K562 (cell line): ENCODE measurements at regions not wholly inside any gene's neighbourhood (a gene's known extent, or its start where the extent isn't known, plus 50 kb on each side); places are given as distances from the start of the nearest gene placed in this dataset.

ENCODE experiments used
- ATAC-seq: fragments of 200-7000 bp; cut with Tn5 transposase; 3 replicates; pipeline ENCODE4 v1.9.1; 2020; ENCODE audit warnings: moderate library complexity
- BruUV-seq: library from RNA; stranded (reverse); fragments of 400-500 nt; replicated peaks from 2 replicates; lab custom pipeline; 2021; lab: Mats Ljungman, UMichigan
- CTCF ChIA-PET: fragments of 300-600 bp; formaldehyde crosslinking; extraction: SDS; loops from one replicate; lab custom pipeline; 2021; ENCODE audit warnings: low intra/inter-chr PET ratio; lab: Yijun Ruan, JAX
- POLR2A ChIA-PET: fragments of 300-600, 350-650 bp; sonication (Branson Sonifier 250); formaldehyde crosslinking; extraction: SDS; loops from one replicate; lab custom pipeline; 2021; ENCODE audit warnings: antibody characterized with exemption, inconsistent platforms; lab: Yijun Ruan, JAX
- DNase-seq, 4 experiments: peaks; one replicate each; pipeline versions ENCODE4 v3.0.0 to v3.0.0-alpha.2; 2011 to 2018; ENCODE audit warnings: low spot score in 3 of 4, mixed read lengths in 3 of 4; ENCODE audit errors: extremely low read depth in 1 of 4
- FAIRE-seq: peaks from 2 replicates; lab custom pipeline; 2011; peaks lifted over from hg19 to GRCh38; lab: Jason Lieb, UNC
- H2AFZ ChIP-seq: 2 replicates; pipeline ENCODE4 v1.6.0; 2011; ENCODE audit warnings: low read depth, low read length, control low read depth, inconsistent platforms
- H3K27ac ChIP-seq: fragments of 200-600 bp; 3 replicates; pipeline ENCODE4 v1.8.0; 2011; ENCODE audit warnings: low read depth, mild to moderate bottlenecking, control low read depth, inconsistent platforms, low read length, moderate library complexity, mixed read lengths; ENCODE audit errors: extremely low read depth
- H3K27me3 ChIP-seq, 2 experiments: fragments of 300-600 bp in 1 of 2; 2 replicates in 1 of 2; 3 replicates in 1 of 2; pipeline versions ENCODE4 v1.6.0 to v1.8.0; 2011; ENCODE audit warnings: inconsistent platforms in 2 of 2, low read length in 2 of 2, mild to moderate bottlenecking in 1 of 2, mixed read lengths in 1 of 2, moderate library complexity in 1 of 2; ENCODE audit not compliant: control insufficient read depth in 2 of 2, insufficient read depth in 2 of 2
- H3K36me3 ChIP-seq: fragments of 300-600 bp; 3 replicates; pipeline ENCODE4 v1.8.0; 2011; ENCODE audit warnings: mild to moderate bottlenecking, low read length, inconsistent platforms; ENCODE audit not compliant: control insufficient read depth, insufficient read depth
- H3K4me1 ChIP-seq, 2 experiments: fragments of 200-600 bp in 1 of 2; replicated peaks in 1 of 2; 2 replicates in 1 of 2; 3 replicates in 1 of 2; pipeline versions ENCODE4 v1.5.1 to v1.8.0; 2011; ENCODE audit warnings: inconsistent platforms in 2 of 2, low read length in 2 of 2, mild to moderate bottlenecking in 1 of 2, mixed read lengths in 1 of 2, moderate library complexity in 1 of 2; ENCODE audit not compliant: control insufficient read depth in 2 of 2, insufficient read depth in 2 of 2
- H3K4me2 ChIP-seq: 2 replicates; pipeline ENCODE4 v1.6.1; 2011; ENCODE audit warnings: low read length, control low read depth, inconsistent platforms, mixed read lengths; ENCODE audit not compliant: insufficient read depth
- H3K4me3 ChIP-seq: fragments of 200-600 bp; sonication (generic), shearing (Covaris generic); 2 replicates; pipeline ENCODE4 v1.5.1; 2016; ENCODE audit warnings: control low read depth, inconsistent platforms
- H3K79me2 ChIP-seq: fragments of 200-600 bp; 3 replicates; pipeline ENCODE4 v1.8.0; 2011; ENCODE audit warnings: low read length, inconsistent platforms; ENCODE audit not compliant: control insufficient read depth, insufficient read depth
- H3K9ac ChIP-seq, 2 experiments: 2 replicates each; pipeline versions ENCODE4 v1.6.0 to v1.6.1; 2011; ENCODE audit warnings: low read depth in 2 of 2, low read length in 2 of 2, control low read depth in 1 of 2, inconsistent platforms in 1 of 2, mild to moderate bottlenecking in 1 of 2, mixed read lengths in 1 of 2; ENCODE audit not compliant: insufficient read depth in 1 of 2
- H3K9me1 ChIP-seq: one replicate; pipeline ENCODE4 v1.6.0; 2011; ENCODE audit warnings: inconsistent platforms, mild to moderate bottlenecking, low read length, moderate library complexity; ENCODE audit not compliant: control insufficient read depth, insufficient read depth
- H3K9me3 ChIP-seq: replicated peaks from 2 replicates; pipeline ENCODE4 v1.5.1; 2011; ENCODE audit warnings: low read depth, low read length, inconsistent platforms; ENCODE audit not compliant: control insufficient read depth, insufficient read depth
- H4K20me1 ChIP-seq: replicated peaks from 2 replicates; pipeline ENCODE4 v1.6.1; 2011; ENCODE audit warnings: low read length, inconsistent platforms, mixed read lengths; ENCODE audit not compliant: control insufficient read depth, insufficient read depth
- C11orf30 ChIP-seq: fragments of 450-650 bp; IDR thresholded peaks from 2 replicates; pipeline ENCODE4 v1.6.1; 2016; ENCODE audit warnings: low read depth, mild to moderate bottlenecking
- CBFB ChIP-seq: sonication (generic); formaldehyde crosslinking; IDR thresholded peaks from 2 replicates; pipeline ENCODE4 v1.4.0; 2020; ENCODE audit warnings: mild to moderate bottlenecking, missing genetic modification reagents
- CBX5 ChIP-seq: IDR thresholded peaks from 2 replicates; pipeline ENCODE4 v1.6.1; 2014; ENCODE audit warnings: low read depth, borderline replicate concordance
- CREB3L1 ChIP-seq: fragments of 450-650 bp; IDR thresholded peaks from 2 replicates; pipeline ENCODE4 v1.6.1; 2014; ENCODE audit warnings: low read depth, mild to moderate bottlenecking, moderate library complexity, borderline replicate concordance
- HDGF ChIP-seq: fragments of 450-650 bp; IDR thresholded peaks from 2 replicates; pipeline ENCODE4 v1.6.1; 2016
- ILF3 ChIP-seq: fragments of 450-650 bp; IDR thresholded peaks from 2 replicates; pipeline ENCODE4 v1.6.1; 2018; ENCODE audit warnings: antibody characterized with exemption, mild to moderate bottlenecking, moderate library complexity, borderline replicate concordance
- KAT2B ChIP-seq: IDR thresholded peaks from one replicate; pipeline ENCODE4 v1.6.1; 2012; ENCODE audit warnings: low read depth, mild to moderate bottlenecking, control low read depth, inconsistent platforms, low read length, moderate library complexity
- KLF1 ChIP-seq: fragments of 450-650 bp; IDR thresholded peaks from 2 replicates; pipeline ENCODE4 v1.6.1; 2016; ENCODE audit warnings: missing genetic modification characterization, missing compliant biosample characterization
- MIER1 ChIP-seq: fragments of 450-650 bp; IDR thresholded peaks from 2 replicates; pipeline ENCODE4 v1.6.1; 2016; ENCODE audit warnings: antibody characterized with exemption, mild to moderate bottlenecking, low read depth
- MTA2 ChIP-seq: fragments of 450-650 bp; IDR thresholded peaks from 2 replicates; pipeline ENCODE4 v1.6.1; 2016; ENCODE audit warnings: low read depth
- MTA3 ChIP-seq: fragments of 450-650 bp; formaldehyde crosslinking; IDR thresholded peaks from 2 replicates; pipeline ENCODE4 v1.6.1; 2017; ENCODE audit warnings: mild to moderate bottlenecking, borderline replicate concordance
- MTF1 ChIP-seq: fragments of 250-450 bp; sonication (Bioruptor Pico); IDR thresholded peaks from 2 replicates; pipeline ENCODE4 v1.9.0; 2021; ENCODE audit warnings: moderate library complexity, mild to moderate bottlenecking, inconsistent platforms, borderline replicate concordance
- SFPQ ChIP-seq: fragments of 200-400 bp; formaldehyde crosslinking; IDR thresholded peaks from 2 replicates; pipeline ENCODE4 v1.6.1; 2017; ENCODE audit warnings: mild to moderate bottlenecking, low read depth, low read length, moderate library complexity
- TCF3 ChIP-seq: sonication (generic); formaldehyde crosslinking; IDR thresholded peaks from 2 replicates; pipeline ENCODE4 v1.4.0; 2020; ENCODE audit warnings: mild to moderate bottlenecking, missing genetic modification reagents
- YY1 ChIP-seq, 3 experiments: IDR thresholded peaks; 2 replicates each; pipeline ENCODE4 v1.6.1; 2011; ENCODE audit warnings: low read length in 2 of 3, mild to moderate bottlenecking in 2 of 3, moderate library complexity in 2 of 3, borderline replicate concordance in 1 of 3, control low read depth in 1 of 3, low read depth in 1 of 3; ENCODE audit not compliant: insufficient read depth in 3 of 3, insufficient replicate concordance in 2 of 3, control insufficient read depth in 1 of 3, insufficient read length in 1 of 3; ENCODE audit errors: extremely low read depth in 1 of 3
- ZNF124 ChIP-seq: sonication (generic); formaldehyde crosslinking; IDR thresholded peaks from 2 replicates; pipeline ENCODE4 v1.8.1; 2022; ENCODE audit warnings: missing genetic modification reagents
- ZNF184 ChIP-seq: sonication (generic); formaldehyde crosslinking; IDR thresholded peaks from 2 replicates; pipeline ENCODE4 v1.5.0; 2020; ENCODE audit warnings: missing genetic modification reagents
- WGBS: fragments of 100-300 bp; shearing (Covaris generic); methylation state at CpG from one replicate; pipeline ENCODE4 v1.1.6; 2016; ENCODE audit warnings: low coverage, mixed read lengths; ENCODE audit not compliant: insufficient coverage; ENCODE audit errors: missing lambda C conversion rate; 5-methylcytosine and 5-hydroxymethylcytosine counted together
- in situ Hi-C: fragments of 300-500 bp; cut with MboI; formaldehyde crosslinking; loops from 4 replicates; pipeline ENCODE4 v1.15.0; 2018; ENCODE audit warnings: inconsistent platforms, mixed read lengths
- intact Hi-C: fragments of 100-400 bp; cut with micrococcal nuclease; formaldehyde crosslinking; loops from 2 replicates; pipeline ENCODE4 v1.14.2; 2022
- TF ChIP-seq, protein P1 (sequence below): fragments of 250-450 bp; sonication (Bioruptor Pico); IDR thresholded peaks from 2 replicates; pipeline ENCODE4 v1.8.0; 2022; ENCODE audit warnings: inconsistent platforms

DNA sequence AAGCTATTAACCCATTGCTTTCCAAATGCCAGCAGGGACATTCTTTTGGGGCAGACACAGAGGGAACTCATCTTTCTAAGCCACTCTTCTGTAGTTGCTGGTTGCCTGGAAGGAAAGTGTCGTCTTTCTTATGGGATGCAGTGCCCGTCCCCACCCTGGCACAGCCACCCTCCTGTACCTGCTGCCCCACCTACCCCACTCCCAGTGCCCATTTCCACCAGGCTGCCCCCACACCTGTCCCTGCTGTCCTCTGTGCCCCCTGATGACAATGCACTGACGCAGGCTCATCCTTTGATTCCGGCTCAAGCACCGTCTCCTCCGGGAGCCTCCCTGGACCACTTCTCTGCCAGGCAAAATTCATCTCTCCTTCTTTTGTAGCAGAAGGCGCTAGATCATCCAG lies 190.4 kb upstream of the CDH5 start (continued):
- TF ChIP-seq SFPQ, result no peak

DNA sequence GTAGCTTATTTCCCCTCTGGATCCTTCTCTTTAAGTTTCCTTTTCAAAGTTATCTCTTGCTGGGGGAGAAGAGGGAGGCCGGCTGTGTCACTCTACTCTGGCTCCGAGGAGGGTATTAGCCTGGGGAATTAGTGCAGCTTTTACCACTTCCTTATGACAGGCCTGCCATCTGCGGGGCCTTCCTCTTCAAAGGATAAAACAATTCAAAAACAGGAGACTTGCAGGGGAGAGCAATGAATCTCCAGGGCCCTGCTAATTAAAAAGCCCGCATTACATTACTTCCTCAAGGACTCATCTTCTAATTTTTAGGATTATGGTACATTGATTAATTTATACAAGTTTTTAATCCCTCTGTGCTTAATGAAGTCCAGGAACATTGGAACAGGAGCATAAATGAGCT lies 190.9 kb upstream of the CDH5 start:
- H3K9ac ChIP-seq, result no peak overlapping the region
- no peak overlapping the region for H3K4me3 ChIP-seq
- no peaks in the 10 kb centered on the region; a peak in 1 of 5 replicates for H3K27me3 ChIP-seq
- no peaks in the 10 kb centered on the region for H3K4me1 ChIP-seq
- POLR2A ChIA-PET, result interaction anchor here (1.1 kb wide), 1 partner anchor 18 kb away, joined by 3 read pairs; no protein-coding TSS in a partner anchor
- BruUV-seq, result no TSS peak
- ATAC-seq, result no peak
- DNase-seq, result no peak
- in situ Hi-C loops (no loop called here), intact Hi-C loops (no loop called here)
- no peaks in the 10 kb centered on the region for H3K36me3 ChIP-seq
- no peak for FAIRE-seq
- no peaks in the 10 kb centered on the region for H3K79me2 ChIP-seq
- no peak overlapping the region for H3K27ac ChIP-seq
- H3K9me1 ChIP-seq, result no peaks in the 10 kb centered on the region
- no peaks in the 10 kb centered on the region for H3K9me3 ChIP-seq
- no peak overlapping the region for H2AFZ ChIP-seq
- WGBS, result 3% methylated on average over 4 of the region's 4 CpGs
- H3K4me2 ChIP-seq, result no peak overlapping the region
- no peaks in the 10 kb centered on the region for H4K20me1 ChIP-seq
- CTCF ChIA-PET, result no interaction called here
- TF ChIP-seq TCF3 (no peak), ILF3 (no peak), MTA3 (no peak), ZNF124 (CRISPR knock-in tag) (no peak), MTA2 (no peak), C11orf30 (no peak), CBFB (CRISPR knock-in tag) (no peak), MTF1 (CRISPR knock-in tag) (no peak), HDGF (no peak), KLF1 (tag) (no peak), YY1 (IDR thresholded peaks at IDR 0.05; ENCODE audit: borderline replicate concordance in 1 of 3, control insufficient read depth in 1 of 3, extremely low read depth in 1 of 3, insufficient read depth in 3 of 3, insufficient read length in 1 of 3, insufficient replicate concordance in 2 of 3, low read depth in 1 of 3, low read length in 2 of 3) (no peak), KAT2B (no peak), CBX5 (no peak), MIER1 (no peak), CREB3L1 (no peak), ZNF184 (CRISPR knock-in tag) (no peak)
- TF ChIP-seq, protein P1, sequence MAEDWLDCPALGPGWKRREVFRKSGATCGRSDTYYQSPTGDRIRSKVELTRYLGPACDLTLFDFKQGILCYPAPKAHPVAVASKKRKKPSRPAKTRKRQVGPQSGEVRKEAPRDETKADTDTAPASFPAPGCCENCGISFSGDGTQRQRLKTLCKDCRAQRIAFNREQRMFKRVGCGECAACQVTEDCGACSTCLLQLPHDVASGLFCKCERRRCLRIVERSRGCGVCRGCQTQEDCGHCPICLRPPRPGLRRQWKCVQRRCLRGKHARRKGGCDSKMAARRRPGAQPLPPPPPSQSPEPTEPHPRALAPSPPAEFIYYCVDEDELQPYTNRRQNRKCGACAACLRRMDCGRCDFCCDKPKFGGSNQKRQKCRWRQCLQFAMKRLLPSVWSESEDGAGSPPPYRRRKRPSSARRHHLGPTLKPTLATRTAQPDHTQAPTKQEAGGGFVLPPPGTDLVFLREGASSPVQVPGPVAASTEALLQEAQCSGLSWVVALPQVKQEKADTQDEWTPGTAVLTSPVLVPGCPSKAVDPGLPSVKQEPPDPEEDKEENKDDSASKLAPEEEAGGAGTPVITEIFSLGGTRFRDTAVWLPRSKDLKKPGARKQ (CRISPR knock-in tag), result no peak
